ENCODE measurements at regions not wholly inside any gene's neighbourhood (a gene's known extent, or its start where the extent isn't known, plus 50 kb on each side); places are given as distances from the start of the nearest gene placed in this dataset.

DNA sequence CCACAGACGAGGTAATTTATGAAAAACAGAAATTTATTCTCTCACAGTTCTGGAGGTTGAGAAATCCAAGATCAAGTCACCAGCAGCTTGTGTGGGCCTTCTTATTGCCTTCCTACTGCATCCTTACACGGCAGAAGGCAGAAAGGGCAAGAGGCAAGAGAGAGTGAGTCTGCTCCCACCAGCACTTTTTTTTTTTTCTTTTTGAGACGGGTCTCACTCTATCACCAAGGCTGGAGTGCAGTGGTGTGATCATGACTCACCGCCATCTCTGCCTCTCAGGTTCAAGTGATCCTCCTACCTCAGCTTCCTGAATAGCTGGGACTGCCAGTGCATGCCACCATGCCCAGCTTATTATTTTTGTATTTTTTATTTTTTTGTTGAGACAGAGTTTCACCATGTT is 78.5 kb upstream of the HK2 start:
- TF ChIP-seq POU2F2 (IDR thresholded peaks at IDR 0.05; ENCODE audit: low read depth, low read length) = no peak
- no peak for TF ChIP-seq POLR2A (IDR thresholded peaks at IDR 0.05; ENCODE audit: low read depth, low read length)
- FAIRE-seq (no peak), DNase-seq (ENCODE audit: insufficient read length, low spot score) (no peak)

DNA sequence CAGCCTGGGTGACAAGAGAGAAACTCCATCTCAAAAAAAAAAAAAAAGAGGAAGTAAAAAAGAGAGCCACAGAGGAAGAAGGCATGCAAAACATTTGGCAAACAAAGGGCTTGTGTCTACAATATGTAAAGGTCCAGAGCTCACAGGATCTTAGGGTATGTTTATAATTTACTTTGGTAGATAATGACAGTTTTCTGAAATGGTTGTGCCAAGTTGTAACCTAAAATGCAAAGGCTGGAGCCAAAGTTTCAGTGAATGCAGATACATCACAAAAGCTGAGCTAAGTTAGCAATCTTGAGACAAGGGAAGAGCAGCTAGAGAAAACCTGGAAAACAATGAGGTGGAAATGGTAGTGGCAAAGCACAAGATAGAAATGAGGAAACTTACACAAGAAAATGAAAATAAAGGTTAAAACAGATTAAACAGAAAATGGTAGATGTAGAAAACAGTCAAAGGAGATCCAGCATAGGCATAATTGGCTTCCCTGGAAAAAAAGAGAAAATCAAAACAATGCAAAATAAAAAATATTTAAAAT is 77.5 kb upstream of the HK2 start:
- FAIRE-seq (no peak), DNase-seq (ENCODE audit: insufficient read length, low spot score) (no peak)
- TF ChIP-seq PAX5 (IDR thresholded peaks at IDR 0.05; ENCODE audit: insufficient read depth, low read length, severe bottlenecking) (no peak), POLR2A (IDR thresholded peaks at IDR 0.05; ENCODE audit: low read depth, low read length) (no peak), TAF1 (IDR thresholded peaks at IDR 0.05; ENCODE audit: low read depth, low read length) (no peak), POU2F2 (IDR thresholded peaks at IDR 0.05; ENCODE audit: low read depth, low read length) (no peak), SPI1 (IDR thresholded peaks at IDR 0.05; ENCODE audit: low read depth, low read length) (no peak), POLR2AphosphoS5 (IDR thresholded peaks at IDR 0.05; ENCODE audit: low read depth, low read length) (no peak)

DNA sequence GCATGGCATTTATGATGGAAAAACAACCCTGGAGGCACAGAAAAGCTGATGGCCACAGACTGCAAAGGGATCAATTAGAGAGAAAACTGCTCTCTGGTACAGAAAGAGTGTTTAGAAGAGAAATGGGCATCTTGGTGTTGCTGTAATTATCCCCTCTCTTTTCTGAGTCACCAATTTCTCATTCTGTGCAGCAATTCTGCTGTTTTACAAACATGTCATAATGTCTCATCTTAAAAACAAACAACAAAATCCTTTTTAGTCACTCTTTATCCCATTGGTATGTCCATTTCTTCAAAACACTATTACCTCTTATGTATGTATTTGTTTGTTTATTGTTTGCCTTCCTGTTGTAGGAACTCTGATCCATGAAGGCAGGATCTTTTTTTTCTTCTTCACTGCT is 73.9 kb upstream of the HK2 start:
- TF ChIP-seq POU2F2 (IDR thresholded peaks at IDR 0.05; ENCODE audit: low read depth, low read length) = no peak
- no peak for TF ChIP-seq SPI1 (IDR thresholded peaks at IDR 0.05; ENCODE audit: low read depth, low read length)
- TF ChIP-seq POLR2AphosphoS5 (IDR thresholded peaks at IDR 0.05; ENCODE audit: low read depth, low read length) = no peak
- TF ChIP-seq PAX5 (IDR thresholded peaks at IDR 0.05; ENCODE audit: insufficient read depth, low read length, severe bottlenecking) = no peak
- TF ChIP-seq POLR2A (IDR thresholded peaks at IDR 0.05; ENCODE audit: low read depth, low read length) = no peak
- no peak for TF ChIP-seq TAF1 (IDR thresholded peaks at IDR 0.05; ENCODE audit: low read depth, low read length)
- DNase-seq (ENCODE audit: insufficient read length, low spot score) = no peak
- no peak for FAIRE-seq

DNA sequence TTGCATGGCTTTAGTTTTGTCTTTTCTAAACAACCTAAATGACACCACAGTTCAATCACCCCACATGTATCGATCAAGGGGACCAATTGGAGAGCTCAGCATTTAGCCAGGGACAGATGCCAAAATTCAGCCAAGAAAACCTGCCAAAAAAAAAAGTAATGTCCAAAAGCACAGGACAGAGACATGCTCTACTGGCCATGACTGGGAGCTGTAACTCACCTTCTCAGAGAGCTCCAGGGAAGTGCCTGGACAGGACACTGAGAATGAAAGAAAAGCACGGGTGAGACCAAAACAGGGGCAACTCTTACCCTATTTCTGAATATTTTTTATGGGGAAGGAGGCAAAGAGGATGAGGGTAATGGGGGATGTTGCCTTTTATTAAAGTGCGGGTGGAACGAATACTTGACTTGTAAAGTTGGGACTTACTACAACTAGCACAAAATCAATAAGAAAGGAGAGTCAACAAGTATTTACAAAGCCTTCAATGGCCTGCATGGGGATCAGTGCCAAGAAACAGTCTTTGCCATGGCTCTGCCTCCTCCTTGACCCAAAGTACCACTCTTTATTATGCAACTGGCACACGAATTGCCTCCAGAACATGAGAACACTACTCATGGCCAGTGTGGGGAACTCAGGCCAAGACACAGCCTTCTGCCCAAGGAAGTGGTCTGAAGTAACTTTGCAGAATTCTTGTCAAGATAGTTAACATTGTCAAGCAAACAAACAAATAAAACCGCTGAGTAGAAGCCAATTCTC is 72.9 kb upstream of the HK2 start:
- FAIRE-seq = no peak

DNA sequence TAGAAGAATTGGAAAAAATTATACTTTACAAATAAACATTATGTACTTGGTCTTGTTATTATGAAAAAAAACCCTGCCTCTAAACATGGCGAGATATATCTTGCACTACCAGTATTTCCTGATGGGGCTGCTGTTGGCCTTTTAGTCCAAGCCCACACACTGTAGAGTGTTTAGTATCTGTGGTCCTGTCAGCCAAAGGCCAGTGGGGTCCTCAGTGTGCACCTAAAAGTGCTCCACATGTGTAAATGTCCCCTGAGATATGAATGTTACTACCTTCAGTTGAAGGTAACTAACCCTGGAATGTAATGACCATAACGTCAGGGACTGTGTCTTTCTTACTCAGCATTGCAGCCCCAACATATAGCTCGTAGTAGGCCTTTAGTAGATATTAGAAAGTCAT is 71.1 kb upstream of the HK2 start:
- DNase-seq (ENCODE audit: insufficient read length, low spot score) (no peak), FAIRE-seq (no peak)
- TF ChIP-seq POLR2AphosphoS5 (IDR thresholded peaks at IDR 0.05; ENCODE audit: low read depth, low read length) (no peak), TAF1 (IDR thresholded peaks at IDR 0.05; ENCODE audit: low read depth, low read length) (no peak), POU2F2 (IDR thresholded peaks at IDR 0.05; ENCODE audit: low read depth, low read length) (no peak), POLR2A (IDR thresholded peaks at IDR 0.05; ENCODE audit: low read depth, low read length) (no peak), SPI1 (IDR thresholded peaks at IDR 0.05; ENCODE audit: low read depth, low read length) (no peak), PAX5 (IDR thresholded peaks at IDR 0.05; ENCODE audit: insufficient read depth, low read length, severe bottlenecking) (no peak)

More for the DNA sequence above, 72.9 kb upstream of the HK2 start:
- TF ChIP-seq SPI1 (IDR thresholded peaks at IDR 0.05; ENCODE audit: low read depth, low read length) (no peak), PAX5 (IDR thresholded peaks at IDR 0.05; ENCODE audit: insufficient read depth, low read length, severe bottlenecking) (no peak)
- no peak for DNase-seq (ENCODE audit: insufficient read length, low spot score)

DNA sequence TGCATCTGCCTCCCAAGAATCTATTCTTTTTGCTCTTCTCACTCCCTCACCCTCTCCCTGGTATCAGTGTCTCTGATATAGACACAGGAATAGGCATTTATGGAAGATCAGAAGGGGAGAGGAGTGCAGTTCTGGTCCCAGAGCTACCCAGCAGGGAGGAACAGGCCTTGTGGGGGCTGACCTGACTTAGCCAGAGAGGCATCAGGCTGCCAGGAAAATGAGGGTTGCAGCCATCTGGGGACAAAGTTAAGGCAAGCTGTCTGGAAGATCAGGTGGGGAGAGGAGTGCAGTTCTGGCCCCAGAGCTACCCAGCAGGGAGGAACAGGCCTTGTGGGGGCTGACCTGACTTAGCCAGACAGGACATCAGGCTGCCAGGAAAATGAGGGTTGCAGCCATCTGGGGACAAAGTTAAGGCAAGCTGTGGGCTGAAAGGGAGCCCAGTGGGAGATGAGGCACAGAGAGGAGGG is 69.9 kb upstream of the HK2 start:
- DNase-seq (ENCODE audit: insufficient read length, low spot score) (no peak), FAIRE-seq (no peak)
- TF ChIP-seq SPI1 (IDR thresholded peaks at IDR 0.05; ENCODE audit: low read depth, low read length) (no peak), POLR2A (IDR thresholded peaks at IDR 0.05; ENCODE audit: low read depth, low read length) (no peak), PAX5 (IDR thresholded peaks at IDR 0.05; ENCODE audit: insufficient read depth, low read length, severe bottlenecking) (no peak), POLR2AphosphoS5 (IDR thresholded peaks at IDR 0.05; ENCODE audit: low read depth, low read length) (no peak), POU2F2 (IDR thresholded peaks at IDR 0.05; ENCODE audit: low read depth, low read length) (no peak), TAF1 (IDR thresholded peaks at IDR 0.05; ENCODE audit: low read depth, low read length) (no peak)

DNA sequence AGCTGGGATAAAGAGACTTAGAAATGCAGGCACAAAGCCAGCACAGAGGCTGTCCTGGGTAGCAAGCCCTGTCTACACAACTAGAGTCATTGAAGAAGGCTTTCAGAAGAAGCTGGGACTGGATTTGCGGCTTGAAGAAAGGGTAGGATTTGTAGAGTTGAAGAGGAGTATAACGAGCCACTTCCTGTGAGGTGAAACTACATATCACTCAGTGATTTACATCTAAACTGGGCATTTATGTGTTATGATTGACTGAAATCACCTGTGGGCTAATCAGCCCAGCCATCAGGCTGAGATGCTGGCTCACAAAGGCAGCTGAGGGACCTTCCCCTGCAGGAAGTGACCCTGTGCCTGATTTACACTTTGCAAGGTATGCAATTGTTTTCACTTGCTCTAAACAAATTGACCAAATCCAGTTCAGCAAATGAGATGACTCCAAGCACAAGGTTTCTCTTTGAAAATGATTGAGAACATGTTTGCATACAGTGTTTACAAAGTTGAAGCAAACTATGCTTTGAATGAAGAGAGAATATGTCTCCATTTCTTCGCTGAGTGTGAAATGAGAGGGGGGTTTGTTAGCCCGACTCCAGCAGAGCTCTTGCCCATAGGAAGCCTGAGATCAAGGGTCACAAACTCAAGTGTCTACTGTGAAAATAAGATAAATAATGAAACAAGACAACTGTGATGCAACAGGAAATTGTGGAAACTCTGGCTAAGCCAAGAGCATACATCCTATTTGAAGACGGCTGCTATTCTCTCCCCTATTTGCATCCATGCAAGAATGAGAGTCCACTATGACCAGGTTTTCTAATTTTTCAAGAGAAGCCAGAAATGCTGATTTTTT is 69.3 kb upstream of the HK2 start:
- TF ChIP-seq POLR2AphosphoS5 (IDR thresholded peaks at IDR 0.05; ENCODE audit: low read depth, low read length) = no peak
- no peak for TF ChIP-seq SPI1 (IDR thresholded peaks at IDR 0.05; ENCODE audit: low read depth, low read length)
- no peak for TF ChIP-seq POLR2A (IDR thresholded peaks at IDR 0.05; ENCODE audit: low read depth, low read length)
- TF ChIP-seq PAX5 (IDR thresholded peaks at IDR 0.05; ENCODE audit: insufficient read depth, low read length, severe bottlenecking) = no peak
- TF ChIP-seq POU2F2 (IDR thresholded peaks at IDR 0.05; ENCODE audit: low read depth, low read length) = no peak
- TF ChIP-seq TAF1 (IDR thresholded peaks at IDR 0.05; ENCODE audit: low read depth, low read length) = no peak
- DNase-seq (ENCODE audit: insufficient read length, low spot score) (no peak), FAIRE-seq (no peak)

DNA sequence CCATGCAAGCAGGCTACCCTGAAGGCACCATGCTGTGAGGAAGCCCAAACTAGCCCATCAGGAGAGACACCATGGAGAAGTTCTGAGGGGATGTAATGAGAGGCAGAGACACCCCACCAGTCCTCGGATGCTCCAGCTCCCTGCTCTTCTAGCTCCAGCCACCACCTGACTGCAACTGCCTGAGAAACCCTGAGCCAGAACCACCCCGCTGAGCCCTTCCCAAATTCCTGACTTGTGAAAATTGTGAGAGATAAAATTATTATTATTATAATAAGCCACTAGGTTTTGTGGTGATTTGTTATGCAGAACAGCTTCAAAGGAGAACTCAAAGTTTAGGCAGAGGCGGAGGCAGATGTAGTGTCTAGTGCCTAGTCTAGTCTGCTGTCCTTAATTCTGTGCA is 67.1 kb upstream of the HK2 start:
- no peak for DNase-seq (ENCODE audit: insufficient read length, low spot score)
- no peak for TF ChIP-seq SPI1 (IDR thresholded peaks at IDR 0.05; ENCODE audit: low read depth, low read length)
- TF ChIP-seq TAF1 (IDR thresholded peaks at IDR 0.05; ENCODE audit: low read depth, low read length) = no peak
- TF ChIP-seq PAX5 (IDR thresholded peaks at IDR 0.05; ENCODE audit: insufficient read depth, low read length, severe bottlenecking) = no peak
- TF ChIP-seq POU2F2 (IDR thresholded peaks at IDR 0.05; ENCODE audit: low read depth, low read length) = no peak
- TF ChIP-seq POLR2A (IDR thresholded peaks at IDR 0.05; ENCODE audit: low read depth, low read length) = no peak
- no peak for TF ChIP-seq POLR2AphosphoS5 (IDR thresholded peaks at IDR 0.05; ENCODE audit: low read depth, low read length)
- no peak for FAIRE-seq

DNA sequence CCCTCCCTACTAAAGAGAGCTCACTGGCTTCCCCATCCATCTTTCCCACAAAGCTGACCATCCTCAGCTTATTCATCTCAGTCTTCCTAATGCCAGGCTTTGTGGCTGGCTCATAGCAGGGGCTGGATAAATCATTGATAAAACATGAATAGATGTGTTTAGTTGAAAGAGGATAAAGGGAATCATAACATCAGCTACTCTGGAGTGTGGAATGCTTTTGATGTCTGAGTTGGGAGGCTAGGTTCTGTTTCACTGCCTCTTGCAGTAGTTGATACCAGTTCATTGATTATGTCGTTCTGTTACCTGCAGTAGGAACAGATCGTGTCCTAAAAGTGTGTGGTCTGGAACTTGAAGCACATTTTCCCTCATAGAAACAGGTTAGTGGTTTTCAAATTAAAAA is 66.3 kb upstream of the HK2 start:
- FAIRE-seq = no peak
- TF ChIP-seq PAX5 (IDR thresholded peaks at IDR 0.05; ENCODE audit: insufficient read depth, low read length, severe bottlenecking) = no peak
- no peak for TF ChIP-seq POLR2A (IDR thresholded peaks at IDR 0.05; ENCODE audit: low read depth, low read length)
- no peak for TF ChIP-seq POLR2AphosphoS5 (IDR thresholded peaks at IDR 0.05; ENCODE audit: low read depth, low read length)
- no peak for TF ChIP-seq SPI1 (IDR thresholded peaks at IDR 0.05; ENCODE audit: low read depth, low read length)
- no peak for TF ChIP-seq TAF1 (IDR thresholded peaks at IDR 0.05; ENCODE audit: low read depth, low read length)
- TF ChIP-seq POU2F2 (IDR thresholded peaks at IDR 0.05; ENCODE audit: low read depth, low read length) = no peak
- no peak for DNase-seq (ENCODE audit: insufficient read length, low spot score)
